Prostate gland (tissue), 2 donors: ENCODE measurements at regions not wholly inside any gene's neighbourhood (a gene's known extent, or its start where the extent isn't known, plus 50 kb on each side); places are given as distances from the start of the nearest gene placed in this dataset.

ENCODE experiments used
- CTCF ChIP-seq, 4 experiments: fragments of 200-600 bp in 2 of 4; fragments of 450-650 bp in 2 of 4; sonication (generic) in 2 of 4; IDR thresholded peaks; 1 replicate in 3 of 4; 2 replicates in 1 of 4; pipeline ENCODE4 v1.5.1; 2016 to 2019; ENCODE audit warnings: antibody characterized with exemption in 4 of 4, mild to moderate bottlenecking in 2 of 4, moderate library complexity in 2 of 4
- POLR2A ChIP-seq: fragments of 450-650 bp; IDR thresholded peaks from one replicate; pipeline ENCODE4 v1.6.1; 2016; ENCODE audit warnings: antibody characterized with exemption, mild to moderate bottlenecking
- POLR2AphosphoS5 ChIP-seq: sonication (generic); formaldehyde crosslinking; IDR thresholded peaks from one replicate; pipeline ENCODE4 v1.6.1; 2017; ENCODE audit warnings: antibody characterized with exemption

- TF ChIP-seq POLR2A (no peak), CTCF (IDR thresholded peaks at IDR 0.05) (no peak), POLR2AphosphoS5 (no peak)
Observed at GRCh38 chr12:116381240-116381743, 103.8 kb upstream of the MED13L start.
